Activated CD8-positive, alpha-beta memory T cell treated with anti-CD3 and anti-CD28 coated beads, Interleukin-2, amount 50 U/mL, for 1 hour (primary cell): ENCODE measurements at regions not wholly inside any gene's neighbourhood (a gene's known extent, or its start where the extent isn't known, plus 50 kb on each side); places are given as distances from the start of the nearest gene placed in this dataset.
"Not testable (repeated sequence)": the region's sequence is repeated elsewhere in the genome, so short reads cannot be mapped to it uniquely, and the experiment has no call there.

ENCODE experiments used
- DNase-seq: peaks from one replicate; pipeline ENCODE4 v3.0.0-alpha.2; 2020; ENCODE audit errors: extremely low read depth

DNA sequence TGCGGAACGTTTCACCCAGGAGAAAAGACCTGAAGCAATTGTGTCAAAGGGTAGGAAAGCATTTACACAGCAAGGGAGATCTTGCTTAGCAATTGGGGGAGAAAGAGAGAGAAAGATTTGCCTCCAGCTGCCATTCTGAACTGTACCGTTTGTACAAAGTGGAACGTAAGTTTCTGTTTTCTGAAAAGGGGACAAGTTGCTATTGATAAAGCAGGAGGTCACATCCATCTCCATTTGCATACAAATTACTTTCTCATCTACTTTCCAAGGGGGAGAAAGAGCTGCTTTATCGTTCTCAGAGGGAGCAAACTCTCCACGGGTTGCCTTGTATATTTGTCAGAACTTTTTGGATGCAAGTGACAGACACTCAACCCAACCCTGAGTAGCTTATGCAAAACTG is 92.0 kb upstream of the CARD11 start:
- no peak for DNase-seq

DNA sequence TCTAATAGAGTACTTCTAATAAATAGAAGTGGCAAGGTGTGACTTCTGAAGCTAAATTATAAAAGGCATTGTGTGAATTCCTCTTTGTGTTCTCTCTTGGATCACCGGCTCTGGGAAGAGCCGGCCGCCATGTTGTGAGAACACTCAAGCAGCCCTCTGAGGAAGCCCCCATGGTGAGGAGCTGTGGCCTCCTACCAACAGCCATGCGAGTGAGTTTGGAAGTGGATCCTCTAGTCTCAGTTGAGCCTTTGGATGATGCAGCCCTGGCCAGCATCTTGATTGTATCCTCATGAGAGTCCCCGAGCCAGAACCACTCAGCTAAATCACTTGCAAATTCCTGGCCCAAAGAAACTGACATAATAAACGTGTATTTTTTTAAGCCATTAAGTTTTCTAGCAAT is 94.5 kb upstream of the CARD11 start:
- no peak for DNase-seq

DNA sequence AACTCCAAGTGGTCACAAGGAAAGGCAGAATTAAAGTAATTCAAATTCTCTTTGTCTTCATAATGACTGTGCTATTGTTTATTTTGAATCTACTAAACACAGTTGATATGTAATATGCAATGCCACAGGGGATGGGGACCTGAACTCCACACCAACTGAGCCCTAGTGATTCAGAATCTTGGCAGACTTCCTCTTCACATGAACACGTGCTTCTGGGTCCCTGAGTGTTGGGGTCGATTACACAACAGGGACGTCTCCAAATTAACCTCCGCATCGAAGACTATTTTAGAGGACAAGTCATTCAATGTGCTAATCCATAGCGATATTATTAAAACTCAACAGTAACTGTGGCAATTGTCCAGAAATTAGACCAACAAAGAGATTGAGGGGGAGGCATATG is 95.3 kb upstream of the CARD11 start:
- no peak for DNase-seq

DNA sequence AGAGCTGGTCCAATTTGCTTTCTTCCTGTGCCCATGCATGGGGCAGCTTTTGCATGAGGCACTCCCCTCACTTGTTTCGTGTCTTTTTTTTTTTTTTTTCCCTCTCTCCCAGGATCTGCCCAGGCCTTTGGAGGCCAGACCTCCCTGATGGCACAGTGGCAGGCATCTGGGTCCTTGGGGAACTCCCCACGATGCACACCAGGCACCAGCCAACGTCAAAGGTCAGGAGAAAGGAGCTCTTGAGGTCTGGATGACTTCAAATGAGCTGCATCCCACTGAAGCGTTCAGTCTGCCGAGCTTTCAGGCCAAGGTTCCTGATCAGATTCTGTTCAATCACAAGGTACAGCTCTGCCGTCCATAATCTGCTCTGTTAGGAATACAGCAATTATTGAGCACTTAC is 97.2 kb upstream of the CARD11 start:
- DNase-seq: no peak

- no peak for DNase-seq
These were observed 97.7 kb upstream of the CARD11 start for GRCh38 chr7:3141326-3141725.

GRCh38 chr7:3143869-3144775 is 100.5 kb upstream of the CARD11 start:
- no peak for DNase-seq

GRCh38 chr7:3144776-3145125 is 101.1 kb upstream of the CARD11 start:
- not testable (repeated sequence) for DNase-seq

GRCh38 chr7:3146571-3147226 is 103.0 kb upstream of the CARD11 start:
- no peak for DNase-seq

GRCh38 chr7:3148471-3148870 is 104.8 kb upstream of the CARD11 start:
- DNase-seq: not testable (repeated sequence)

DNA sequence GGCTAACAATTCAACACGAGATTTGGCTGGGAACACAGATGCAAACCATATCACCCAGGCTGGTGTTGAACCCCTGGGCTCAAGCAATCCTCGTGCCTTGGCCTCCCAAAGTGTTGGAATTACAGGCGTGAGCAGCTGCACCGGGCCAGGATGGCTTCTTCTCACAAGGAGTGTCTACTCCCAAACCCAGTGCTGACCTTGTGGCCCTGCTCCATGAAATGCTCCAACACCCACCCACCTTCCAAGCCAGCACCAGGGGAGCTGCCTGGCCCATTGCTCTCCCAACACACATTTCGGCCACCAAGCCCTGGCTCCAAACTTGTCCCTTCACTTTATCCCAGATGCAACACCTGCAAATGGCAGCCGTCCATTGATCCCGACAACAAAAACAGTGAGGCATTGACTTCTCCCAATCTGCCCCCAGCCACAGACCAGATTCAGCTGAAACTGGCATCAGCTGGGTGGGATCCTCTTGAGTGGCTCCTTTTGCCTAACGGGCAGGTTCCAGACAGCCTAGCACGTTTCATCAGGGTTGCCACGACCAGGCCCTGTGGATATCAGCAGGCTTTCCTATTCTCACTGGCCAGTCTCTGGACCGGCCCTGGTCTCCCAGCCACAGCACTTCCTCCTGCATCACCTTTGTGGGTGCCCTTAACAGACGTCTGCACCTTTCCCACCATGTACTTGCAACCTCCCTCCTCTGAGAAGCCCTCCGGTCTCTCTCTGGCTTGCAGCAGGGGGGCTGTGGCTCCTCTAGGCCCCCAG is 105.7 kb upstream of the CARD11 start:
- no peak for DNase-seq

DNA sequence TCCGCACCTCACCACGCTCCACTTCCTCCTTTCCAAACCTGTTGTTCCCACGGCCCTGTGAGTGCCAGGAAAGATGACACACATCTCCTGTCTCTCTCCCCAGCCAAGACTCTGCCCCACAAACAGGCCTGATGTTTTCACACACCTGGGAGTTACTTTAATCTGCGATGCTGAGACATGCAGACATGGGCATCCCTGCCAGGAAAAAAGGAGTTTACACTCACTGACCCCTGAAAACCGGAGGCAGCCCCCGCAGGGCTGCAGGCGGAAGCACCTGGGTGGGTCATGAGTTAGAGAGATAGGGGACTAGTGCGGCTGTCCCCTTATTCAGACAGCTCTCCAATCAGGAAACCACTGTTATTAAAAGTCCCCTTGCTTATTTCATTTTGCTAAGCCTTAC is 106.4 kb upstream of the CARD11 start:
- DNase-seq: no peak

DNA sequence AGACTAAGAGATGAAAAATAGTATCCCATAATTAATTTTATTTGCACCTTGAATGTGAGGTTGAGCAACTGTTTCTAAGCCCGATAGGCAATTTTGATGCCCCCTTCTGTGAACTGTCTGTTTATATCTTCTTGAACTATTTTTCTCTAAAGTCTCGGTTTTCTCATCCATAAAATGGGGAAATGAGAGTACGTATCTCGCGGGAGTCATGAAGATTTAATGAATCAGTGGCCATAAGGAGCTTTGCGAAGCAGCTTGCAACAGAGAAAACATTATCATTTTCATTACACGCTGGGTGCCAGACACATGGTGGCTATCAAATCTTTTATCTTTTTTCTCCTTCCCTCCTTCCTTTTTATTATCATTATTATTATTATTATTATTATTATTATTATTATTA is 108.1 kb upstream of the CARD11 start:
- no peak for DNase-seq

DNA sequence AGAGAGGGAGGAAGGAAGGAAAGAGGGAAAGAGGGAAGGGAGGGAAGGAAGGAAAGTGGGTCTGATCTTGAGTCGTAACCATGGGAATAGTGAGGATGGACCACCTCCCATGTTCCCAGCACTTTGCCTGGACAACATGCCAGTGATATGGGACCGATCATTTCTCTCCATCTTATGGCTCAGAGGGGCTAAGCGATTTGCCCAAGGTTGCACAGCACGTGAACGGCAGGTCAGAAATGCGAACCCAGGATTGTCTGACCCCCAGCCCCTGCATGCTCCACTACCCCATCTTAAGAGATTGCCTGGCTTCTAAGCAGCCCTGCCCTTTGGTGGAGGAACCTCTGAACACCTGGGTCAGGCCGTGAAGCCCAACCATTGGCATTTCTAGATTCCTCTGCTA is 109.0 kb upstream of the CARD11 start:
- DNase-seq: no peak

DNA sequence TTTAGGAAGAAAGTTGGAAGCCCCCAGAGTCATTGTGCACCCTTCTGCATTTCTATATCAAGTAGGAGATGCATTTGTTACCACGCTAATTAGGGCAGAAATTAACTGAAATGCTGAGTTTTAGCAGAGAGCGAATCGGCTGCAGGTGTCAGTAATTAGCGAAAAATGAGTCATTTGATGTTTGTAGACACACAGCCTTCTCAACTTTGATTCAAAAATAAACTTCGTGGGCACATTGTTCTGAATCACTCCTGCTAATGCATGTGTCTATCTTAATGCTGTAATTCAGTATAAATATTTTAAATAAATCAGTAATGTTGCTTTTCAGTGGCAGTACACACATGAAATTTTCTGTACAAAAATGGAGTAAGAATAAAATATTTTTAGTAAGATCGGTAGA is 109.5 kb upstream of the CARD11 start:
- DNase-seq: no peak

DNA sequence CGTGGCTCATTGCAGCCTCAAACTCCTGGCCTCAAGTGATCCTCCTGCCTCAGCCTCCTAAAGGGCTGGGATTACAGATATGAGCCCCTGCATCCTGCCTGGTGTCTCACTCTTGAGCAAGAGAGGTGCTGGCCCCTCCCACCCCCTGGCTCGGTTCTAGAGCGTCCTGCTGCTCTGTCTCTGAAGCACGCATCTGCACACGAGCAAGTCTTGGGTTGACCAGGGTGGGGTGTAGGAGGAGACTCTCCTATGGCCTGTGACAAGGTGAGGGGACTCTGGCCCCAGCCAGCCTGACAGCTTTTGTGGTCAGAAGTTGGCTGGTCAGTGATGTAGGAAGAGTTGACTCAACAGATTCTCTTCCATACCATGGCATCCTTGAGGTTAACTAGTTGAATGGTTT is 110.7 kb upstream of the CARD11 start:
- DNase-seq: no peak

GRCh38 chr7:3154881-3155494 is 111.3 kb upstream of the CARD11 start:
- peak; percentile 24 for DNase-seq

- no peak for DNase-seq
These were observed 112.8 kb upstream of the CARD11 start for GRCh38 chr7:3156508-3156907.

DNA sequence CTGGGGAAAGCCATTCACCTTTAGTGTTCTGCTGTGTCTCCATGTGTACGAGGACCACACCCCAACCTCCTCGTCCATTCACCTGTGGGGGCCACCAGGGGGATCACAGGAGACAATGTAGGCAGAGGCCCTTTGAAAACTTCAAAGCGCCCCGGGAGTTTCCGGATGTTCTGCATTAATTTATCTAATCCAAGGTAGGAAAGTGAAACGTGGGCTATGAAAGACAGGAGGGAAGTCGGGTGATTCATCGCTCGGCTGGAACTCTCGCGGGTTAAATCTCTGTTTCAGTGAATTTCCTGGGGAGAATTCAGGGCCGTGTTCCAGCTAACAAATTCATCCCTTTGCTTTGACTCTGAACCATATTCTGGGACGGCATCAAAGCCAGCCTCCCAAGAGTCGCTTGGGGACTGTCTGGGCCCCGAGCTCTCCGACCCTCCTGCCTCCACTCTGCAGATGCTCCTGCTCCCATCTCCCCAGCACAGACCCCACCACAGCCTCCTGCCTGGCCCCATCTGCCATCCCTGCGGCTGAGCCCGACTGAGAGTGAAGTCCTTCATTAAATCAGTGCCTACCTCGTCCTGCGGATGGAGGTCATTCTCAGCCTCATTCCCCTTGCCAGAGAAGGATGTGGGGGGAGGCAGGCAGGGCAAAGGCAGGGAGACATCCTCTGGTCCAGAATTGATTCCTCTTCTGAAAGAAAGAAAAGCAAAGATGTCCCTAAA is 114.1 kb upstream of the CARD11 start:
- DNase-seq: no peak

DNA sequence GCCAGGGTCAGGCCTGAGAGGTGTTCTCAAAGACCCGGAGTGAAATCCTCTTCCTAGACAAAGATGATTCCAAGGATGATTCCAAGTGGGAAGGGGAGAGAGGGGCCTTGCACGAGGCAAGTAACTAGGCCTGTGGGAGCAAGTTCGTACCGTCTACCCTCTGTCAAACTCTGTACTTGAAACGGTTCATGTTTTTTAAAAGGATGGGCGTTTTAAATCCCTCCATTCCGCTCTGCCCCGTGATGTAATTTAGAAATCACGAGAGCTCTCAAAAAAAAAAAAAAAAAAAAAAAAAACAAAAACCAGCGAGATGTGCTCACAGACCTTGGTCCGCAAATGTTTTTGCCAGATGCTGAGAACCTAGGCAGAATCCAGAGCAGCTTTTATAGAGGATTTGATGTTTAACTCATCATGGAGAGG is 114.7 kb upstream of the CARD11 start:
- DNase-seq: no peak

DNA sequence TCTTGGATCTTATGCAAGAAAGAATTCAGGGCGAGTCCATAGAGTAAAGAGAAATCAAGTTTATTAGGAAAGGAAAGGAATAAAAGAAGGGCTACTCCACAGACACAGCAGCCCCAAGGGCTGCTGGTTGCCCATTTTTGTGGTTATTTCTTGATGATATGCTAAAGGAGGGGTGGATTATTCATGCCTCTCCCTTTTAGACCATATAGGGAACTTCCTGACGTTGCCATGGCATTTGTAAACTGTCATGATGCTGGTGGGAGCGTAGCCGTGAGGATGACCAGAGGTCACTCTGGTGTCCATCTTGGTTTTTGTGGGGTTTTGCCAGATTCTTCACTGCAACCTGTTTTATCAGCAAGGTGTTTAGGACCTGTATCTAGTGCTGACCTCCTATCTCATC is 115.4 kb upstream of the CARD11 start:
- no peak for DNase-seq

DNA sequence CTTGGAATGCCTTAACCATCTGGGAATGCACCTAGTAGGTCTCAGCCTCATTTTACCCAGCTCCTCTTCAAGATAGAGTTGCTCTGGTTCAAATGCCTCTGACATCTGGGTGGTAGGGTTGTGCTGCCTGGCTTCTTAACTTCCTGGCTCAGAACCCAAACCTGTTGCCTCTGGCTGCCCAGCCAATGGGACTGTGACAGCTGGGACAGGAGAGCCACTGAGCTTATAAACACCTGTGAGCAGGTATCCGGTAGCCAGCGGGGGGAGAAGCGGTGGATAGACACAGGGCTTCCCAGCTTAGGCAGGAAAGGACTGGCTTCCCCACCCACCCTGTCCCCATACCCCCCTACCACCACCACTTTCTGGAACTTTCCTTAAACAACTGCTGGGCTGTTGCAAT is 115.8 kb upstream of the CARD11 start:
- no peak for DNase-seq

GRCh38 chr7:3159926-3160325 is 116.3 kb upstream of the CARD11 start:
- DNase-seq: not testable (repeated sequence)
